Non-pigmented ciliary epithelial cell (primary cell): ENCODE measurements at regions not wholly inside any gene's neighbourhood (a gene's known extent, or its start where the extent isn't known, plus 50 kb on each side); places are given as distances from the start of the nearest gene placed in this dataset.
"Not testable (repeated sequence)": the region's sequence is repeated elsewhere in the genome, so short reads cannot be mapped to it uniquely, and the experiment has no call there.

Source experiments
- DNase-seq: peaks from one replicate; pipeline ENCODE4 v3.0.0-alpha.2; 2010; ENCODE audit warnings: low read depth

- DNase-seq: no peak
Observed at GRCh38 chr4:115219862-115220261, 106.4 kb upstream of the NDST4 start.

GRCh38 chr4:115219315-115219860 lies 106.0 kb upstream of the NDST4 start:
- no peak for DNase-seq

- DNase-seq: no peak
Observed at GRCh38 chr4:115215935-115216334, 102.5 kb upstream of the NDST4 start.

- no peak for DNase-seq
Observed at GRCh38 chr4:115213716-115214115, 100.3 kb upstream of the NDST4 start.

- no peak for DNase-seq
Observed at GRCh38 chr4:115201042-115201330, 87.6 kb upstream of the NDST4 start.

GRCh38 chr4:115200201-115201041 lies 87.0 kb upstream of the NDST4 start:
- not testable (repeated sequence) for DNase-seq

GRCh38 chr4:115194612-115195011 lies 81.2 kb upstream of the NDST4 start:
- DNase-seq: not testable (repeated sequence)

- DNase-seq: no peak
Observed at GRCh38 chr4:115190529-115190928, 77.1 kb upstream of the NDST4 start.

GRCh38 chr4:115187136-115187535 lies 73.7 kb upstream of the NDST4 start:
- peak; percentile 18 for DNase-seq

- DNase-seq: not testable (repeated sequence)
Observed at GRCh38 chr4:115179438-115180062, 66.1 kb upstream of the NDST4 start.

GRCh38 chr4:115178687-115179086 lies 65.3 kb upstream of the NDST4 start:
- not testable (repeated sequence) for DNase-seq

- no peak for DNase-seq
Observed at GRCh38 chr4:115171220-115171619, 57.8 kb upstream of the NDST4 start.

GRCh38 chr4:115165503-115165902 lies 52.1 kb upstream of the NDST4 start:
- DNase-seq: no peak
